Stimulated activated naive CD8-positive, alpha-beta T cell treated with anti-CD3 and anti-CD28 coated beads, Interleukin-15, Interleukin-2, amounts not matched to agents 100 U/mL and 50 U/mL, for 24 hours (primary cell): ENCODE measurements at regions not wholly inside any gene's neighbourhood (a gene's known extent, or its start where the extent isn't known, plus 50 kb on each side); places are given as distances from the start of the nearest gene placed in this dataset.
"Not testable (repeated sequence)": the region's sequence is repeated elsewhere in the genome, so short reads cannot be mapped to it uniquely, and the experiment has no call there.

Experiments used
- ATAC-seq: fragments of 150-1000 bp; cut with Tn5 transposase; one replicate; pipeline ENCODE4 v1.10.0; 2021
- DNase-seq: peaks from one replicate; pipeline ENCODE4 v3.0.0; 2021

- ATAC-seq (peak; percentile 45), DNase-seq (peak; percentile 20)
These were observed 119.5 kb downstream of the IGLL1 start for GRCh38 chr22:23460517-23461031.

- not testable (repeated sequence) for DNase-seq, ATAC-seq
These were observed 120.2 kb downstream of the IGLL1 start for GRCh38 chr22:23459645-23460516.

- ATAC-seq (no peak), DNase-seq (no peak)
These were observed 121.2 kb downstream of the IGLL1 start for GRCh38 chr22:23458663-23459541.

GRCh38 chr22:23457380-23457985 lies 122.6 kb downstream of the IGLL1 start:
- DNase-seq (no peak), ATAC-seq (no peak)

- peak; percentile 42 for ATAC-seq
- DNase-seq, result not testable (repeated sequence)
These were observed 123.3 kb downstream of the IGLL1 start for GRCh38 chr22:23456666-23457379.

GRCh38 chr22:23454345-23454744 lies 125.7 kb downstream of the IGLL1 start:
- ATAC-seq, DNase-seq: not testable (repeated sequence)

- ATAC-seq (no peak), DNase-seq (no peak)
These were observed 126.8 kb downstream of the IGLL1 start for GRCh38 chr22:23453277-23453676.

- DNase-seq (no peak), ATAC-seq (no peak)
These were observed 127.7 kb downstream of the IGLL1 start for GRCh38 chr22:23452231-23453010.

- ATAC-seq, result peak; percentile 55
- not testable (repeated sequence) for DNase-seq
These were observed 128.4 kb downstream of the IGLL1 start for GRCh38 chr22:23451452-23452230.

- not testable (repeated sequence) for DNase-seq, ATAC-seq
These were observed 129.3 kb downstream of the IGLL1 start for GRCh38 chr22:23450821-23451220.

GRCh38 chr22:23450434-23450795 lies 129.7 kb downstream of the IGLL1 start:
- no peak for ATAC-seq

GRCh38 chr22:23449748-23450433 lies 130.2 kb downstream of the IGLL1 start:
- DNase-seq, ATAC-seq: not testable (repeated sequence)

More at GRCh38 chr22:23450434-23450795, 129.7 kb downstream of the IGLL1 start:
- no peak for DNase-seq

- DNase-seq, ATAC-seq: not testable (repeated sequence)
These were observed 131.4 kb downstream of the IGLL1 start for GRCh38 chr22:23448499-23449288.

- ATAC-seq, result peak; percentile 5
These were observed 133.2 kb downstream of the IGLL1 start for GRCh38 chr22:23446796-23447350.

GRCh38 chr22:23446194-23446593 lies 133.9 kb downstream of the IGLL1 start:
- not testable (repeated sequence) for ATAC-seq, DNase-seq

More at GRCh38 chr22:23446796-23447350, 133.2 kb downstream of the IGLL1 start:
- no peak for DNase-seq

GRCh38 chr22:23443905-23444304 lies 136.2 kb downstream of the IGLL1 start:
- not testable (repeated sequence) for DNase-seq, ATAC-seq

- not testable (repeated sequence) for ATAC-seq, DNase-seq
These were observed 140.5 kb downstream of the IGLL1 start for GRCh38 chr22:23439581-23439980.

GRCh38 chr22:23438216-23438615 lies 141.9 kb downstream of the IGLL1 start:
- DNase-seq, result no peak

More at GRCh38 chr22:23438216-23438615, 141.9 kb downstream of the IGLL1 start:
- ATAC-seq, result no peak
